Astrocyte (in vitro differentiated cells and primary cell): ENCODE measurements at regions not wholly inside any gene's neighbourhood (a gene's known extent, or its start where the extent isn't known, plus 50 kb on each side); places are given as distances from the start of the nearest gene placed in this dataset.

Experiments used
- EZH2 ChIP-seq: IDR thresholded peaks from 2 replicates; pipeline ENCODE4 v1.6.1; 2012; ENCODE audit warnings: mild to moderate bottlenecking, low read length, inconsistent platforms; ENCODE audit not compliant: insufficient read depth
- TF ChIP-seq, protein P1 (sequence below): IDR thresholded peaks from 2 replicates; pipeline ENCODE4 v1.5.1; 2011; ENCODE audit warnings: low read depth, mild to moderate bottlenecking, inconsistent platforms, low read length, moderate library complexity; ENCODE audit not compliant: insufficient read depth

DNA sequence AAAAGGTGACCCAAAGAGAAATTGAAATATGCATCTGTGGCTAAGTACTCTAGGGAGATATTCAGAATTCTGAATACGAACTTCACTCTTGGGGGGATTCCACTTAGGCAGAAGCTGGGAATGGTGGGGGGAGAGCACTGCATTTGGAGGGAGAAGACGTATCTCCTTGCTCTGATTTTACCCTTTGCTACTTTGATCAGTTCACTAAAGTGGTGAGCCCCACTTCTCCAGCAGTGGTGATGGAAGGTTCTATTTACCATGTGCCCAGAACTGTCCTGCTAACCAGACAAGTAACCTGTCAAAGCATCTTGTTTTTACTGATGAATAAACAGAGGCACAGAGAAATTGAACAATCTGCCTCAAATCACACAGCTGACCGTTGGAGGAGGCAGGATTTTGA, 483.4 kb downstream of the SIPA1L2 start:
- TF ChIP-seq, protein P1, sequence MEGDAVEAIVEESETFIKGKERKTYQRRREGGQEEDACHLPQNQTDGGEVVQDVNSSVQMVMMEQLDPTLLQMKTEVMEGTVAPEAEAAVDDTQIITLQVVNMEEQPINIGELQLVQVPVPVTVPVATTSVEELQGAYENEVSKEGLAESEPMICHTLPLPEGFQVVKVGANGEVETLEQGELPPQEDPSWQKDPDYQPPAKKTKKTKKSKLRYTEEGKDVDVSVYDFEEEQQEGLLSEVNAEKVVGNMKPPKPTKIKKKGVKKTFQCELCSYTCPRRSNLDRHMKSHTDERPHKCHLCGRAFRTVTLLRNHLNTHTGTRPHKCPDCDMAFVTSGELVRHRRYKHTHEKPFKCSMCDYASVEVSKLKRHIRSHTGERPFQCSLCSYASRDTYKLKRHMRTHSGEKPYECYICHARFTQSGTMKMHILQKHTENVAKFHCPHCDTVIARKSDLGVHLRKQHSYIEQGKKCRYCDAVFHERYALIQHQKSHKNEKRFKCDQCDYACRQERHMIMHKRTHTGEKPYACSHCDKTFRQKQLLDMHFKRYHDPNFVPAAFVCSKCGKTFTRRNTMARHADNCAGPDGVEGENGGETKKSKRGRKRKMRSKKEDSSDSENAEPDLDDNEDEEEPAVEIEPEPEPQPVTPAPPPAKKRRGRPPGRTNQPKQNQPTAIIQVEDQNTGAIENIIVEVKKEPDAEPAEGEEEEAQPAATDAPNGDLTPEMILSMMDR = no peak
- no peak for TF ChIP-seq EZH2
